ENCODE measurements at regions not wholly inside any gene's neighbourhood (a gene's known extent, or its start where the extent isn't known, plus 50 kb on each side); places are given as distances from the start of the nearest gene placed in this dataset.
"Not testable (repeated sequence)": the region's sequence is repeated elsewhere in the genome, so short reads cannot be mapped to it uniquely, and the experiment has no call there.

DNA sequence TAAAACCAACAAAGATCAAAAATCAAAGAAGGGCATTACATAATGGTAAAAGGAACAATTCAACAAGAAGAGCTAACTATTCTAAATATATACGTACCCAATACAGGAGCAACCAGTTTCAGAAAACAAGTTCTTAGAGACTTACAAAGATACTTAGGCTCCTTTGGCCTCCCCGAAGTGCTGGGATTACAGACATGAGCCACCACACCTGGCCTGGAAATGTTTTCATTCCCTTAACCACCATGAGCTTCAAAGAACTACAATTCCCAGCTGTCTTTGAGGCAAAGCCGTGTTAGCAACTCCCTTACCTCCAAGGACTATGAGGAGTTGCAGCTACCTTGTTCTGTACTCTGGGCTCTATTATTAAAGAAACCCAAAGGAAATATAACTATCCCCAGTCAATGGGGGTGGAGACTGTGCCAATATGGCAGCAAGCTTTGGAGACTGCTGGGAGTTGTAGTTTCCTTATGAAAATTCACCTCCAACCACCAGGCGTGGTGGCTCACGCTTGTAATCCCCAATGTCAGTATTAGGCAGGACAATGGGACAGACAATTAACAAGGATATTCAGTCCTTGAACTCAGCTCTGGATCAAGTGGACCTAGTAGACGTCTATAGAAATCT, 893.9 kb downstream of the SLC6A15 start:
- not testable (repeated sequence) for TF ChIP-seq EZH2 (IDR thresholded peaks at IDR 0.05; ENCODE audit: insufficient read depth, low read length)
- TF ChIP-seq, protein P1, sequence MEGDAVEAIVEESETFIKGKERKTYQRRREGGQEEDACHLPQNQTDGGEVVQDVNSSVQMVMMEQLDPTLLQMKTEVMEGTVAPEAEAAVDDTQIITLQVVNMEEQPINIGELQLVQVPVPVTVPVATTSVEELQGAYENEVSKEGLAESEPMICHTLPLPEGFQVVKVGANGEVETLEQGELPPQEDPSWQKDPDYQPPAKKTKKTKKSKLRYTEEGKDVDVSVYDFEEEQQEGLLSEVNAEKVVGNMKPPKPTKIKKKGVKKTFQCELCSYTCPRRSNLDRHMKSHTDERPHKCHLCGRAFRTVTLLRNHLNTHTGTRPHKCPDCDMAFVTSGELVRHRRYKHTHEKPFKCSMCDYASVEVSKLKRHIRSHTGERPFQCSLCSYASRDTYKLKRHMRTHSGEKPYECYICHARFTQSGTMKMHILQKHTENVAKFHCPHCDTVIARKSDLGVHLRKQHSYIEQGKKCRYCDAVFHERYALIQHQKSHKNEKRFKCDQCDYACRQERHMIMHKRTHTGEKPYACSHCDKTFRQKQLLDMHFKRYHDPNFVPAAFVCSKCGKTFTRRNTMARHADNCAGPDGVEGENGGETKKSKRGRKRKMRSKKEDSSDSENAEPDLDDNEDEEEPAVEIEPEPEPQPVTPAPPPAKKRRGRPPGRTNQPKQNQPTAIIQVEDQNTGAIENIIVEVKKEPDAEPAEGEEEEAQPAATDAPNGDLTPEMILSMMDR (IDR thresholded peaks at IDR 0.05; ENCODE audit: insufficient read depth, low read depth, low read length): not testable (repeated sequence)

Data from astrocyte (in vitro differentiated cells and primary cell).